ENCODE measurements at regions not wholly inside any gene's neighbourhood (a gene's known extent, or its start where the extent isn't known, plus 50 kb on each side); places are given as distances from the start of the nearest gene placed in this dataset.

- no peak for TF ChIP-seq CBFB (CRISPR knock-in tag; IDR thresholded peaks at IDR 0.05; ENCODE audit: low read depth)
- TF ChIP-seq ATF3 (CRISPR knock-in tag; conservative IDR thresholded peaks at IDR 0.05), result no peak
- TF ChIP-seq TEAD4 (CRISPR knock-in tag; IDR thresholded peaks at IDR 0.05), result no peak
- TF ChIP-seq E2F4 (CRISPR knock-in tag; IDR thresholded peaks at IDR 0.05; ENCODE audit: borderline replicate concordance, low read depth), result no peak
- TF ChIP-seq ESRRA (CRISPR knock-in tag; IDR thresholded peaks at IDR 0.05; ENCODE audit: borderline replicate concordance), result no peak
- TF ChIP-seq CREB1 (CRISPR knock-in tag; IDR thresholded peaks at IDR 0.05), result no peak
- no peak for TF ChIP-seq CTCF (IDR thresholded peaks at IDR 0.05)
- TF ChIP-seq JAZF1 (CRISPR knock-in tag; IDR thresholded peaks at IDR 0.05), result no peak
Observed at GRCh38 chr4:11702886-11703557, 274.3 kb upstream of the HS3ST1 start.
